Skeletal muscle satellite cell (primary cell): ENCODE measurements at regions not wholly inside any gene's neighbourhood (a gene's known extent, or its start where the extent isn't known, plus 50 kb on each side); places are given as distances from the start of the nearest gene placed in this dataset.

Source experiments
- H3K27me3 ChIP-seq: 2 replicates; pipeline ENCODE4 v1.7.0; 2013; ENCODE audit warnings: low read length; ENCODE audit not compliant: control insufficient read depth, insufficient read depth
- H3K36me3 ChIP-seq: 2 replicates; pipeline ENCODE4 v1.7.0; 2013; ENCODE audit warnings: mild to moderate bottlenecking, control low read depth, low read length; ENCODE audit not compliant: insufficient read depth
- H3K4me1 ChIP-seq: 2 replicates; pipeline ENCODE4 v1.7.0; 2013; ENCODE audit warnings: low read length; ENCODE audit not compliant: control insufficient read depth, insufficient read depth
- H3K4me2 ChIP-seq: 2 replicates; pipeline ENCODE4 v1.7.0; 2013; ENCODE audit warnings: mild to moderate bottlenecking, low read length
- H3K4me3 ChIP-seq: 2 replicates; pipeline ENCODE4 v1.7.0; 2013; ENCODE audit warnings: low read length
- H3K9ac ChIP-seq: 2 replicates; pipeline ENCODE4 v1.7.0; 2013; ENCODE audit warnings: mild to moderate bottlenecking, low read depth, low read length, moderate library complexity
- H3K9me3 ChIP-seq: replicated peaks from 2 replicates; pipeline ENCODE4 v1.7.0; 2013; ENCODE audit warnings: mild to moderate bottlenecking, control low read depth, low read length

DNA sequence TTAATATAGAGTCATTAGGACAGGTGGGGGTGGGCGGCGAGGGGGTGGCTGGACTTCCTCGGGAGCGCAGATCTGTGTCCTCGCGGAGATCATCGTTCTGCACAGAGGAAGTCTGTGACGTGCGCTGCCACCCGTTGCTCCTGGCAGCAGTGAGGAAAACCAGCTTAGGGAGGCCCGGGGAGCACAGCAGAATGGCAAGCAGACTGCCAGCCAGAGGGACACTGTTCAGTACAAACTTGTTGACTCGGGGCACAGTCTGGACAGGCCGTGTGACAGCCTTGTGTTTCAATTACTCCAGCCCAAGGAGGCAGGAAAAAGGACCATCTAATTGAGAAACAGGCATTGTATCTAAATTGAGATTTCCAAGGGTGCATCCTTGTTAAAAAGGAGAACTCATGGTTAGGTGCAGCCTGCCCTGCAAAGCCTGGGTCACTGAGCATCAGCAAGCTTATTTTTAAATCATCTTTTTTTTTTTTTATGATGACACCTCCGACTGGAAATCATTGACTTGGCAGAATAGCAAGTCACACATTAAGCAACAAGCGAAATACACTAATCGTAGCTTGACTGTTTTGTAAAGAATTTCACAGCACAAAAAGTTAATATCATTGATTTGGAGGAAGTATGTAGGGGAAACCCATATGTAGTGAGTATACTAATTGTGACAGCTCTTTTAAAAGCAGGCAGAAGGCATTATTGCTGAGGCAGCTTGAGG is 512.0 kb upstream of the FAT1 start:
- H3K4me3 ChIP-seq = no peak overlapping the region
- peak overlapping the region; percentile 41 for H3K9ac ChIP-seq
- H3K36me3 ChIP-seq = no peaks in the 10 kb centered on the region
- peaks cover 19% of the 10 kb centered on the region for H3K4me1 ChIP-seq
- peak overlapping the region; percentile 62 for H3K4me2 ChIP-seq
- H3K9me3 ChIP-seq = no peaks in the 10 kb centered on the region
- H3K27me3 ChIP-seq = no peaks in the 10 kb centered on the region

- Histone ChIP-seq H3K9me3 (no peaks in the 10 kb centered on the region), H3K4me2 (peak overlapping the region; percentile 30), H3K27me3 (no peaks in the 10 kb centered on the region), H3K36me3 (no peaks in the 10 kb centered on the region), H3K4me1 (peaks cover 19% of the 10 kb centered on the region), H3K9ac (peak overlapping the region; percentile 41), H3K4me3 (no peak overlapping the region)
Observed at GRCh38 chr4:187236209-187236890, 512.7 kb upstream of the FAT1 start.

DNA sequence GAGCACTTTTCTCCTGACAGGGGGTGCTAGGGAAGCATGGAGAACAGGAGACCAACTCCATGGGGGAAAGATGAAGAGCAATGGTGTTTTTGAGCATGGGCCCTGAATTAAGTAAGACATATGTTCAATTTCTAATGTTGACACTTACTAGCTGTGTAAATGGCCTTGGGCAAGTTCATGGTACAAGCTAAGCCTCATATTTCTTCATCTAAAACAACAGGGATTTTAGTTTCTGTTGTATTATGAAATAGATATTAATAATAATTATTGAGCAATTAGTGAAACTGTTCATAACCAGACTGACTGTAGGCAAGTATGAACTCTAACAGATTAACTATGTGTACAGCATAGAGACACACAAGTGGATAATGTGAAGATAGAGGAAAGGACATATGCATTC is 515.0 kb upstream of the FAT1 start:
- H3K9ac ChIP-seq = no peak overlapping the region
- no peaks in the 10 kb centered on the region for H3K36me3 ChIP-seq
- H3K4me1 ChIP-seq = peaks cover 19% of the 10 kb centered on the region
- H3K4me2 ChIP-seq = no peak overlapping the region
- H3K27me3 ChIP-seq = no peaks in the 10 kb centered on the region
- H3K9me3 ChIP-seq = no peaks in the 10 kb centered on the region
- no peak overlapping the region for H3K4me3 ChIP-seq

DNA sequence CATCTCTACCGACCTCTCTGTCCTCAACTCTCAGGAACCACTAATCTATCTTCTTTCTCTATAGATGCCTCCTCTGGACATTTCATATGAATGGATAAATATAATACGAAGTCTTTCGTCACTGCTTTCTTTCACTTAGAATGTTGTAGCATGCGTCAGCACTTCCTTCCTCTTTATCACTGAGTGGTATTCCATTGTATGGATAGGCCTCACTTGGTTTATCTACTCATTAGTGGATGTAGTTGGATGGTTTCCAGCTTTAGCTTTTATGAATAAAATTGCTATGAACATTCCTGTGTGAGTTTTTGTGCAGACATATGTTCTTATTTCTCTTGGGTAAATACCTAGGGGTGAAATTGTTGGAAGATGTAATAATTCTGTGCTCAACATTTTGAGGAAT is 528.2 kb upstream of the FAT1 start:
- Histone ChIP-seq H3K9me3 (no peaks in the 10 kb centered on the region), H3K27me3 (no peaks in the 10 kb centered on the region), H3K4me1 (no peaks in the 10 kb centered on the region), H3K4me3 (no peak overlapping the region), H3K4me2 (no peak overlapping the region), H3K9ac (no peak overlapping the region), H3K36me3 (no peaks in the 10 kb centered on the region)

DNA sequence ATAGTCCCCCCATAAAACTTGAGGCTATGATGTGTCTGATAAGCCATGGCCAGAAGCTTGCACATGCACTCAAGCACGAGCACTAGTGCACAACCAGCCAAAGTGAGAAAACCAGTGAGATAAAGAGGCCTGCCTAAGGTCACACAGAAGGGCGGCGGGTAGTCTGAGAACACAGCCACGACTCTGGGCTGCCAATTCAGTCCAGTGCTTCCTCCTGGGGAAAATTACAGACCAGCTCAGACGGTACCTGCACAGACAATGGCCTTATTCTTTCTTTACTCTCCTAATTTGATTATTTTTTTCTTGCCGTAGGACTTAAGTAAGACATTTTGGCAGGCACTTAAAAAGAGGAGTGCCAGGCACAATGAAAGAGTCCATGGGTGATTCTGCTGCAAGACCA is 533.2 kb upstream of the FAT1 start:
- H3K4me3 ChIP-seq = no peak overlapping the region
- no peaks in the 10 kb centered on the region for H3K4me1 ChIP-seq
- no peaks in the 10 kb centered on the region for H3K36me3 ChIP-seq
- no peaks in the 10 kb centered on the region for H3K27me3 ChIP-seq
- H3K9me3 ChIP-seq = no peaks in the 10 kb centered on the region
- no peak overlapping the region for H3K4me2 ChIP-seq
- no peak overlapping the region for H3K9ac ChIP-seq

GRCh38 chr4:187258651-187259401 is 535.2 kb upstream of the FAT1 start:
- H3K27me3 ChIP-seq = no peaks in the 10 kb centered on the region
- H3K4me2 ChIP-seq = no peak overlapping the region
- no peak overlapping the region for H3K9ac ChIP-seq
- no peaks in the 10 kb centered on the region for H3K9me3 ChIP-seq
- H3K4me1 ChIP-seq = peaks cover 9% of the 10 kb centered on the region
- no peaks in the 10 kb centered on the region for H3K36me3 ChIP-seq
- no peak overlapping the region for H3K4me3 ChIP-seq

GRCh38 chr4:187268940-187269339 is 545.3 kb upstream of the FAT1 start:
- Histone ChIP-seq H3K4me2 (no peak overlapping the region), H3K9me3 (no peaks in the 10 kb centered on the region), H3K36me3 (no peaks in the 10 kb centered on the region), H3K27me3 (no peaks in the 10 kb centered on the region), H3K9ac (no peak overlapping the region), H3K4me1 (peaks cover 8% of the 10 kb centered on the region), H3K4me3 (no peak overlapping the region)

DNA sequence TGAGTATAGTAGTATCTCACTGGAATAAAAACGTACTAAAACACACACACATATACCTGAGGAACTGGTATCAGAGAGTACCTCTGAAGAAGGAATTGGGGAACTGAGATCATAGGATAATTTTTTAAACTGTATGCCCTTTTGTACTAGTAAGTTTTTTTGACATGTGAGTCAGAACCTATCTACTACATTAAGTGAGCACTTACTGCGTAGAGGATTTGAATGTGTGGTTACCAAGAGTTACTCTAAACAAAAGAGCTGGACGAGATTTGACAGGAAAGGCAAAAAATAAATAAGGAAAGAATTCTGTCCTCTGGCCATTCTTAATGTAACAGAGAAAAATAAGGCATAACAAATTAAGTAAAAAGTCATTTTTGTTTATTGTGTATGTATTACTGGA is 546.5 kb upstream of the FAT1 start:
- H3K9me3 ChIP-seq = no peaks in the 10 kb centered on the region

DNA sequence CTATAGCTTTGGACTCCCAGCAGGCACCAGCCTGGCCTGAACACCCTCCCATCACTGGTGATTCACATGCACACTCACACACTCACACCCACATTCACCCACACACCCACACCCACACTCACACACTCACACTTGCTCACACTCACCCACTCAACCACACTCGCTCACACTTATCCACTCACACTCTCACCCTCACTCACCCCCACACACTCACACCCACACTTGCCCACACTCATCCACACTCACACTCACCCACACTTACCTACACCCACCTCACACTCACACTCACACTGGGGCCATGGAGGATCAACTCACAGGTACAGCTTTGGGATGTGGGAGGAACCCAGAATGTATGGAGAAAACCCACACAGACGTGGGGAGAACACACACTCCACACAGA is 548.2 kb upstream of the FAT1 start:
- Histone ChIP-seq H3K27me3 (no peaks in the 10 kb centered on the region), H3K4me2 (no peak overlapping the region), H3K9ac (no peak overlapping the region), H3K9me3 (no peaks in the 10 kb centered on the region), H3K4me1 (peaks cover 4% of the 10 kb centered on the region), H3K4me3 (no peak overlapping the region), H3K36me3 (no peaks in the 10 kb centered on the region)

More for the DNA sequence above, 546.5 kb upstream of the FAT1 start:
- Histone ChIP-seq H3K27me3 (no peaks in the 10 kb centered on the region), H3K9ac (no peak overlapping the region), H3K4me3 (no peak overlapping the region), H3K4me2 (no peak overlapping the region), H3K4me1 (peaks cover 4% of the 10 kb centered on the region), H3K36me3 (no peaks in the 10 kb centered on the region)

DNA sequence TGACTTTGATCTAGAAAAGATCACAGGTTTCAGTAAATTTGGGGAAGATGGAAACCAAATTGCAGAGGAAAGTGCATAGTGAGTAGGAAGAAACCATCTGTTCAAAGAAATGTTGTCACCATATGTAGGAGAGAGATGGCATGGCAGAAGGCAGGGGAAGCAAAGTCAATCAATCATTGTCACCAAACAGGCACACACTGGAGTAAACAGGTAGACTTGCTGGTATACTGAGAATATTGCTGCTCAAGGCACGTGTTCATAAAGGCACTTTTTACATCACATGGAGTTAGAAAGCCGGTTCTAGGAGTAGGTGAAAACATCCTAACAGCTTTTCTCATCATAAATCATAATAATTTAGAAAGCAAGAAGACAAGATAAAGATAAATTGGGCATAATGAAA is 550.5 kb upstream of the FAT1 start:
- Histone ChIP-seq H3K36me3 (no peaks in the 10 kb centered on the region), H3K4me2 (no peak overlapping the region), H3K27me3 (no peaks in the 10 kb centered on the region), H3K4me3 (no peak overlapping the region), H3K4me1 (no peaks in the 10 kb centered on the region), H3K9ac (no peak overlapping the region), H3K9me3 (no peaks in the 10 kb centered on the region)

- H3K36me3 ChIP-seq = no peaks in the 10 kb centered on the region
Observed at GRCh38 chr4:187276736-187277408, 553.2 kb upstream of the FAT1 start.

More at GRCh38 chr4:187276736-187277408, 553.2 kb upstream of the FAT1 start:
- Histone ChIP-seq H3K4me1 (no peaks in the 10 kb centered on the region), H3K9ac (peak overlapping the region; percentile 26), H3K4me3 (no peak overlapping the region), H3K4me2 (peak overlapping the region; percentile 24), H3K9me3 (no peaks in the 10 kb centered on the region), H3K27me3 (no peaks in the 10 kb centered on the region)
